ENCODE measurements at regions not wholly inside any gene's neighbourhood (a gene's known extent, or its start where the extent isn't known, plus 50 kb on each side); places are given as distances from the start of the nearest gene placed in this dataset.
"Not testable (repeated sequence)": the region's sequence is repeated elsewhere in the genome, so short reads cannot be mapped to it uniquely, and the experiment has no call there.

DNA sequence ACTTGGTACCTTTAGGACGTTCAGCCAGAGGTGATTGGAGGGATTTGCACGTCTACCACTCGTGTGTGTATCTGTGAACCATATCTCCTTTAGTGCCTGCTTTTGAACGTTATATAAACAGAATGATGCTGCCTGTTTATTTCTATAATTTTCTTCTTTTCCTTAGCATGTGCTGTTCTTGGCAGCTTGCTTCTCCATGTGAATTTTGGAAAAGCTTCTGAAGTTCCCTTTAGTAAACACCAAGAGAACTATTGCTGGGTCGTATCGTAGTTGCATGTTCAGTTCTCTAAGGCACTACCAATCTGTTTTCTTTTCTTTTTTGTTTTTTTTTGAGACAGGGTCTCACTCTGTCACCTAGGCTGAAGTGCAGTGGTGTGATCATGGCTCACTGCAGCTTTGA is 73.8 kb upstream of the FANCC start:
- DNase-seq (ENCODE audit: low read depth); H3K4me3 ChIP-seq (ENCODE audit: low read depth, low read length): not testable (repeated sequence)

DNA sequence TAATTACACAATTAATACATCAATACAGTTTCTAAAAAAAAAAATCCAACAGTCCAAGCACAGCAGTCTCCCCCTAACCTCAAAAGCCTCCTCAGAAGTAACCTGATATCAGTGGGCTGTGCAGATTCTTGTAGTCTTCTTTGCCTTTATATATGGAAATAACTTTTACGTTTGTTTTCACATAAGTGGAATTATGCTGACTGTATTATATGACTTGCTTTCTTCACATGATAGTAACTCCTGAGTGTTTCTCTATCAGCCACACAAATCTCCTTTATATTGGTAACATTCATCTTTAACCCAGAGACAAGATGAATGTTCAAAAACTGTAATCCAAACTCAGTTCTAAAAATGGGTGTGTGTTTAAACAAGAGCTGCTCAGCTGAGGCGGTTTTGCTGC is 71.9 kb upstream of the FANCC start:
- H3K4me3 ChIP-seq (ENCODE audit: low read depth, low read length), result no peak overlapping the region
- TF ChIP-seq, protein P1, sequence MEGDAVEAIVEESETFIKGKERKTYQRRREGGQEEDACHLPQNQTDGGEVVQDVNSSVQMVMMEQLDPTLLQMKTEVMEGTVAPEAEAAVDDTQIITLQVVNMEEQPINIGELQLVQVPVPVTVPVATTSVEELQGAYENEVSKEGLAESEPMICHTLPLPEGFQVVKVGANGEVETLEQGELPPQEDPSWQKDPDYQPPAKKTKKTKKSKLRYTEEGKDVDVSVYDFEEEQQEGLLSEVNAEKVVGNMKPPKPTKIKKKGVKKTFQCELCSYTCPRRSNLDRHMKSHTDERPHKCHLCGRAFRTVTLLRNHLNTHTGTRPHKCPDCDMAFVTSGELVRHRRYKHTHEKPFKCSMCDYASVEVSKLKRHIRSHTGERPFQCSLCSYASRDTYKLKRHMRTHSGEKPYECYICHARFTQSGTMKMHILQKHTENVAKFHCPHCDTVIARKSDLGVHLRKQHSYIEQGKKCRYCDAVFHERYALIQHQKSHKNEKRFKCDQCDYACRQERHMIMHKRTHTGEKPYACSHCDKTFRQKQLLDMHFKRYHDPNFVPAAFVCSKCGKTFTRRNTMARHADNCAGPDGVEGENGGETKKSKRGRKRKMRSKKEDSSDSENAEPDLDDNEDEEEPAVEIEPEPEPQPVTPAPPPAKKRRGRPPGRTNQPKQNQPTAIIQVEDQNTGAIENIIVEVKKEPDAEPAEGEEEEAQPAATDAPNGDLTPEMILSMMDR (IDR thresholded peaks at IDR 0.05; ENCODE audit: low read depth, low read length, missing control alignments), result no peak

DNA sequence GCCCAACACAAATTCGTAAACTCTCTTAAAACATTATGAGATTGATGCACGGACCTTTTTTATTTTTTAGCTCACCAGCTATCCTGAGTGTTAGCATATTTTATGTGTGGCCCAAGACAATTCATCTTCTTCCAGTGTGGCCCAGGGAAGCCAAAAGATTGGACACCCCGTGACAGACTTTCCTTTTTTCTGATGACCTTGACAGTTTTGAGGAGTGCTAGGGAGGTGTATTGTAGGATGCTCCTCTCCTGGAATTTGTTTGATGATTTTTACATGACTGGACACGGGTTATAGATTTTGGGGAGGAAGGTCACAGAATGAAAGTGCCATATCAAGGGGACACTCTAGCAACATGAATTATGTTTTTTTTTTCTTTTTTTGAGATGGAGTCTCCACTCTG is 69.3 kb upstream of the FANCC start:
- H3K4me3 ChIP-seq (ENCODE audit: low read depth, low read length), result no peak overlapping the region
- TF ChIP-seq, protein P1 (IDR thresholded peaks at IDR 0.05; ENCODE audit: low read depth, low read length, missing control alignments), result no peak

More for the DNA sequence above, 71.9 kb upstream of the FANCC start:
- no peak for DNase-seq (ENCODE audit: low read depth)

DNA sequence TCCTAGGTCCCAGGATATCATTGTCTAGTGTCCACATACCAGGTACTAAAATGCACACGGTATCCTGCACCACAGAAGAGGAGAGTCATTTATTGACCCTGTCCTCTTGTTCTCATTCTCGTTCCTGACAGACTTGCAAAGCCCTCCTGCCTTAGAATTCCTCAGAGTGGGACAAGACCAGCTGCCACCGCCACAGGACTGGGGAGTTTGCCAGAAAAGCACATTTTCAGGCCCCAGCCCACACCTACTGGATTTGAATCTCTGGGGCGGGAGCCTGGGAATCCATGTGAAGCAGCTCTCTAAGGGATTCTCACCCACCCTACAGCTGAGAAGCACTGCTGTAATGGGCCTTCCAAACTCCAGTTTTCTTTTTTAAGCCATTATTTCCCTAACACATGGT is 68.0 kb upstream of the FANCC start:
- no peak for DNase-seq (ENCODE audit: low read depth)
- TF ChIP-seq, protein P1 (IDR thresholded peaks at IDR 0.05; ENCODE audit: low read depth, low read length, missing control alignments), result no peak
- no peak overlapping the region for H3K4me3 ChIP-seq (ENCODE audit: low read depth, low read length)

More for the DNA sequence above, 69.3 kb upstream of the FANCC start:
- no peak for DNase-seq (ENCODE audit: low read depth)

DNA sequence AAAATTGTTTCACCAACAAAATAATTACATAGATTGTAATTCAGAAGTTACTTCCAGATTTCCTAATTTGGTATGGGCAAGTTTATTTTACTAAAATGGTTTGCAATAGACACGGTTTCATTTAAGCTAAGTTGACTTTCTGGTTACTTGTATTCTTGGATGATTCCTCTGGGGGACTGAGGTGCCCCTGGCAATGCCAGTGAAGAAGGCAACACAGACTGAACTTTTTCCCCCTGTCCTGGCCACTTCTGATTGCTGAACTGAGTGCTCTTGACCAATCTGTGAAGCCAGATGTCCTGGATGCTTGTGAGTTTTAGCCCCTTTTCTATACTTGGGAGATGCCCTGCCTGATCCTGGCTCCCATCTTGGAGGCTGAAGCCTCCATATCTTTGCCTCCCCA is 66.3 kb upstream of the FANCC start:
- TF ChIP-seq, protein P1 (IDR thresholded peaks at IDR 0.05; ENCODE audit: low read depth, low read length, missing control alignments), result no peak
- DNase-seq (ENCODE audit: low read depth), result no peak
- H3K4me3 ChIP-seq (ENCODE audit: low read depth, low read length), result no peak overlapping the region

DNA sequence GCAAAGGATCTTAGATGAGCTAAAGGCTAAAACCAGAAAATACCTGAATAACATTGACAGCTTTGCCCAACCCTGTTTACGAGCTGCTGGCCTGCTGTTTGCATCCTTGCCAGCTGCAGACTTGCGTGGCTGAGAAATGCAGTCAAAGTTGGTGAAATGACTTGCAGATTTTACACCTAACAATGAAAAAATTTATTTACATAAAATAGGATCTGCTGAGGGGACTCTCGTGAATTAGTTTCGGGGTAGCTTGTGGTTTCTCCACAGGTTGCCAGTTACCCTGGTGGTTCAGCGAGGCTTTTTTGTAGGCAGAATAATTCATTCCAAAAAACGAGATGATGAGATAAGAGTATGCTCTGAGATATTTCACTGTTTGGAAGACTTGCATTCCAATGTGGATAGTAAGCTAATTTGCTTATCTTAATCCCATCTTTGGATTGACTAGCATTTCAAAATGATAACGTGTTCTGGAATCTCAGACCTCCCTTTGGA is 65.7 kb upstream of the FANCC start:
- TF ChIP-seq, protein P1 (IDR thresholded peaks at IDR 0.05; ENCODE audit: low read depth, low read length, missing control alignments), result no peak
- no peak overlapping the region for H3K4me3 ChIP-seq (ENCODE audit: low read depth, low read length)
- no peak for DNase-seq (ENCODE audit: low read depth)

DNA sequence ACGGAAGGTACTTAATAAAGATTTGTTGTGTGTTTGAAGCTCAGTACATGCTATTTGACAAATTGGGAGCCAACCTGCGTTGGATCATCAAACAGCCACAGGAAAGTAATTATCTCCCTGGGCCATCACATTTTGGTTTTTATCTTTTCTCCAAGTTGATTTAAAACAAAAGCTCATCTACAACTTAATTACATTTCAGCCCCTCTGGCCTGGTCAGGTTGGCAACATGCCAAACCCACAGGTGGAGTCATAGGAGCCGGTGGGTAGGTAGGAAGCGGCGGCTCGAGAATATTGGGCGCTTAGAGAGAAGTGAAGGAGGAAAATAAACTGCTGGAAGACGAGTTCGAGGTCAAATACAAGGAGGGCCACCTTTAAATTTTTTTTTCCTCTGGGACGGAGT is 64.9 kb upstream of the FANCC start:
- DNase-seq (ENCODE audit: low read depth), result no peak
- TF ChIP-seq, protein P1 (IDR thresholded peaks at IDR 0.05; ENCODE audit: low read depth, low read length, missing control alignments), result no peak
- H3K4me3 ChIP-seq (ENCODE audit: low read depth, low read length), result no peak overlapping the region

All from GM12864 (cell line).